ENCODE measurements at regions not wholly inside any gene's neighbourhood (a gene's known extent, or its start where the extent isn't known, plus 50 kb on each side); places are given as distances from the start of the nearest gene placed in this dataset.

- H3K27me3 Mint-ChIP-seq = no peaks in the 10 kb centered on the region
- DNase-seq = no peak
- no peaks in the 10 kb centered on the region for H3K4me1 Mint-ChIP-seq
- H3K36me3 Mint-ChIP-seq (ENCODE audit: low read depth) = no peaks in the 10 kb centered on the region
- no peak overlapping the region for H3K27ac Mint-ChIP-seq
- no peak overlapping the region for H3K4me3 Mint-ChIP-seq
- peaks cover 11% of the 10 kb centered on the region for H3K9me3 Mint-ChIP-seq
- ATAC-seq = no peak
Observed at GRCh38 chr3:94568041-94568440, 505.2 kb downstream of the NSUN3 start.

- Mint-ChIP-seq H3K9me3 (peaks cover 7% of the 10 kb centered on the region), H3K4me3 (no peak overlapping the region)
Observed at GRCh38 chr3:94573337-94573736, 510.5 kb downstream of the NSUN3 start.

GRCh38 chr3:94587291-94587690 is 524.4 kb downstream of the NSUN3 start:
- H3K36me3 Mint-ChIP-seq (ENCODE audit: low read depth) = no peaks in the 10 kb centered on the region
- H3K27ac Mint-ChIP-seq = no peak overlapping the region
- no peak for ATAC-seq
- no peaks in the 10 kb centered on the region for H3K27me3 Mint-ChIP-seq
- H3K4me3 Mint-ChIP-seq = no peak overlapping the region
- DNase-seq = no peak
- H3K4me1 Mint-ChIP-seq = no peaks in the 10 kb centered on the region
- H3K9me3 Mint-ChIP-seq = peaks cover 7% of the 10 kb centered on the region

More at GRCh38 chr3:94573337-94573736, 510.5 kb downstream of the NSUN3 start:
- no peak overlapping the region for H3K27ac Mint-ChIP-seq
- no peaks in the 10 kb centered on the region for H3K27me3 Mint-ChIP-seq
- DNase-seq (no peak), ATAC-seq (no peak)
- H3K4me1 Mint-ChIP-seq = no peaks in the 10 kb centered on the region
- H3K36me3 Mint-ChIP-seq (ENCODE audit: low read depth) = no peaks in the 10 kb centered on the region

GRCh38 chr3:94593526-94594150 is 530.8 kb downstream of the NSUN3 start:
- ATAC-seq = no peak
- DNase-seq = no peak
- no peaks in the 10 kb centered on the region for H3K4me1 Mint-ChIP-seq
- H3K36me3 Mint-ChIP-seq (ENCODE audit: low read depth) = no peaks in the 10 kb centered on the region
- H3K4me3 Mint-ChIP-seq = no peak overlapping the region
- no peaks in the 10 kb centered on the region for H3K27me3 Mint-ChIP-seq
- H3K9me3 Mint-ChIP-seq = peaks cover 5% of the 10 kb centered on the region
- H3K27ac Mint-ChIP-seq = no peak overlapping the region

- H3K27me3 Mint-ChIP-seq = no peaks in the 10 kb centered on the region
- no peak for ATAC-seq
- no peaks in the 10 kb centered on the region for H3K36me3 Mint-ChIP-seq (ENCODE audit: low read depth)
- H3K4me1 Mint-ChIP-seq = no peaks in the 10 kb centered on the region
- peaks cover 8% of the 10 kb centered on the region for H3K9me3 Mint-ChIP-seq
- DNase-seq = no peak
- H3K4me3 Mint-ChIP-seq = no peak overlapping the region
- no peak overlapping the region for H3K27ac Mint-ChIP-seq
Observed at GRCh38 chr3:94596141-94596540, 533.3 kb downstream of the NSUN3 start.

- ATAC-seq (no peak), DNase-seq (no peak)
- Mint-ChIP-seq H3K4me3 (no peak overlapping the region), H3K27me3 (no peaks in the 10 kb centered on the region), H3K36me3 (ENCODE audit: low read depth) (no peaks in the 10 kb centered on the region), H3K27ac (no peak overlapping the region), H3K9me3 (peaks cover 8% of the 10 kb centered on the region), H3K4me1 (no peaks in the 10 kb centered on the region)
Observed at GRCh38 chr3:94596887-94597566, 534.2 kb downstream of the NSUN3 start.

GRCh38 chr3:94607778-94608177 is 544.9 kb downstream of the NSUN3 start:
- no peak for DNase-seq
- Mint-ChIP-seq H3K4me3 (no peak overlapping the region), H3K36me3 (ENCODE audit: low read depth) (no peaks in the 10 kb centered on the region), H3K27ac (no peak overlapping the region), H3K27me3 (no peaks in the 10 kb centered on the region), H3K4me1 (no peaks in the 10 kb centered on the region), H3K9me3 (no peaks in the 10 kb centered on the region)
- no peak for ATAC-seq

- H3K4me1 Mint-ChIP-seq = no peaks in the 10 kb centered on the region
- H3K27ac Mint-ChIP-seq = no peak overlapping the region
- H3K27me3 Mint-ChIP-seq = no peaks in the 10 kb centered on the region
- ATAC-seq (no peak), DNase-seq (no peak)
- H3K9me3 Mint-ChIP-seq = no peaks in the 10 kb centered on the region
- H3K4me3 Mint-ChIP-seq = no peak overlapping the region
- no peaks in the 10 kb centered on the region for H3K36me3 Mint-ChIP-seq (ENCODE audit: low read depth)
Observed at GRCh38 chr3:94609908-94610307, 547.0 kb downstream of the NSUN3 start.

- H3K27me3 Mint-ChIP-seq = no peaks in the 10 kb centered on the region
- H3K27ac Mint-ChIP-seq = no peak overlapping the region
- no peaks in the 10 kb centered on the region for H3K9me3 Mint-ChIP-seq
- ATAC-seq = no peak
- DNase-seq = no peak
- H3K4me3 Mint-ChIP-seq = no peak overlapping the region
- no peaks in the 10 kb centered on the region for H3K4me1 Mint-ChIP-seq
- no peaks in the 10 kb centered on the region for H3K36me3 Mint-ChIP-seq (ENCODE audit: low read depth)
Observed at GRCh38 chr3:94611596-94611995, 548.7 kb downstream of the NSUN3 start.

GRCh38 chr3:94612631-94613030 is 549.8 kb downstream of the NSUN3 start:
- Mint-ChIP-seq H3K9me3 (no peaks in the 10 kb centered on the region), H3K27ac (no peak overlapping the region), H3K36me3 (ENCODE audit: low read depth) (no peaks in the 10 kb centered on the region), H3K27me3 (no peaks in the 10 kb centered on the region), H3K4me1 (no peaks in the 10 kb centered on the region), H3K4me3 (no peak overlapping the region)
- ATAC-seq (no peak), DNase-seq (no peak)

- Mint-ChIP-seq H3K36me3 (ENCODE audit: low read depth) (no peaks in the 10 kb centered on the region), H3K4me1 (no peaks in the 10 kb centered on the region), H3K27me3 (no peaks in the 10 kb centered on the region), H3K9me3 (peaks cover 4% of the 10 kb centered on the region), H3K4me3 (no peak overlapping the region), H3K27ac (no peak overlapping the region)
- DNase-seq (no peak), ATAC-seq (no peak)
Observed at GRCh38 chr3:94614192-94614591, 551.3 kb downstream of the NSUN3 start.

GRCh38 chr3:94615275-94616065 is 552.6 kb downstream of the NSUN3 start:
- H3K4me1 Mint-ChIP-seq = no peaks in the 10 kb centered on the region
- no peak for ATAC-seq
- peaks cover 4% of the 10 kb centered on the region for H3K9me3 Mint-ChIP-seq
- H3K27ac Mint-ChIP-seq = no peak overlapping the region
- H3K27me3 Mint-ChIP-seq = no peaks in the 10 kb centered on the region
- DNase-seq = no peak
- H3K4me3 Mint-ChIP-seq = no peak overlapping the region
- no peaks in the 10 kb centered on the region for H3K36me3 Mint-ChIP-seq (ENCODE audit: low read depth)

GRCh38 chr3:94616833-94617232 is 554.0 kb downstream of the NSUN3 start:
- DNase-seq (no peak), ATAC-seq (no peak)
- Mint-ChIP-seq H3K36me3 (ENCODE audit: low read depth) (no peaks in the 10 kb centered on the region), H3K27me3 (no peaks in the 10 kb centered on the region), H3K27ac (no peak overlapping the region), H3K9me3 (peaks cover 4% of the 10 kb centered on the region), H3K4me3 (no peak overlapping the region), H3K4me1 (no peaks in the 10 kb centered on the region)

- Mint-ChIP-seq H3K27ac (no peak overlapping the region), H3K9me3 (peaks cover 4% of the 10 kb centered on the region), H3K4me3 (no peak overlapping the region), H3K4me1 (no peaks in the 10 kb centered on the region), H3K36me3 (ENCODE audit: low read depth) (no peaks in the 10 kb centered on the region), H3K27me3 (no peaks in the 10 kb centered on the region)
- DNase-seq (no peak), ATAC-seq (no peak)
Observed at GRCh38 chr3:94617312-94617711, 554.5 kb downstream of the NSUN3 start.

- no peaks in the 10 kb centered on the region for H3K4me1 Mint-ChIP-seq
- no peak for ATAC-seq
- no peak overlapping the region for H3K27ac Mint-ChIP-seq
- no peak overlapping the region for H3K4me3 Mint-ChIP-seq
- peaks cover 4% of the 10 kb centered on the region for H3K9me3 Mint-ChIP-seq
- no peak for DNase-seq
- H3K27me3 Mint-ChIP-seq = no peaks in the 10 kb centered on the region
- no peaks in the 10 kb centered on the region for H3K36me3 Mint-ChIP-seq (ENCODE audit: low read depth)
Observed at GRCh38 chr3:94619643-94620042, 556.8 kb downstream of the NSUN3 start.
